HG02588 (cell line): ENCODE measurements at regions not wholly inside any gene's neighbourhood (a gene's known extent, or its start where the extent isn't known, plus 50 kb on each side); places are given as distances from the start of the nearest gene placed in this dataset.

Experiments used
- ATAC-seq: cut with Tn5 transposase; IDR thresholded peaks from one replicate; pipeline ENCODE4 v1.9.1; 2021; ENCODE audit warnings: mild to moderate bottlenecking, moderate library complexity; ENCODE audit not compliant: unreplicated experiment

DNA sequence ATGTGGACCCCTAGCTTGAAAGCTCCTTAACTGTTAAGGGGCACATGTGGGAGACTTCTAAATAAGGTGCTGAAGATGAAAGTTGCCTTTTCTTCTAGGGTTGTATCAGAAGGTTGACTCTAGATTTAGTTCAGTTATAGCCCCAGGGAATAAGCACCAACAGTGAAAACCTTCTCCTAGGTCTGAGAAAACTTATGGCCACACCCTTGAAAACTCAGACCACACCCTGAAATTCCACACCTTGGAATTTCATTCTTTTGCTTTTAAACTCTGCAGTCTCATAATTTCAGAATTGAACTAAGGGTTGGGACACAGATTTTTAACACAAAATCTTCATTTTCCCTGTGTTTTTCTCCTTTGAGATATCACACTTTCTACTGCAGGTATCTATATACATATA lies 355.8 kb upstream of the IL12A start:
- no peak for ATAC-seq

DNA sequence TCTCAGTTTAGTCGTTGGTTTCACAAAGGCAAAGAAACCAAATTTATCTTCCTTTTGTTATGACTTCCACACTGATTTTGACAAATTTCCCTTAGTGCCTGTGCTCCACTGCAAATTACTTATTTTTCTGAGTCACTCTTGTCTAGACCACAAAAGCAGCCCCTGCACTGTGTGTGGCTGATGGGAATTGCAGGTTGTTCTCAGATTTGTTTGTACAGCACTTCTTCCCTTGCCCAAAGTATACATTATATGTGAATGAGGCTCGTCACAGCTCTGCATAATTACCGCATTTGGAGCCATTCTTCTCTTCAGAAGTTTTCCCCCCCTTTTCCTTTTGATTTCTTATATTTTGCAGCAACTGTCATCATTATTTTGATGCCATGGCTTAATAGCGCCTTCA lies 354.2 kb upstream of the IL12A start:
- no peak for ATAC-seq

DNA sequence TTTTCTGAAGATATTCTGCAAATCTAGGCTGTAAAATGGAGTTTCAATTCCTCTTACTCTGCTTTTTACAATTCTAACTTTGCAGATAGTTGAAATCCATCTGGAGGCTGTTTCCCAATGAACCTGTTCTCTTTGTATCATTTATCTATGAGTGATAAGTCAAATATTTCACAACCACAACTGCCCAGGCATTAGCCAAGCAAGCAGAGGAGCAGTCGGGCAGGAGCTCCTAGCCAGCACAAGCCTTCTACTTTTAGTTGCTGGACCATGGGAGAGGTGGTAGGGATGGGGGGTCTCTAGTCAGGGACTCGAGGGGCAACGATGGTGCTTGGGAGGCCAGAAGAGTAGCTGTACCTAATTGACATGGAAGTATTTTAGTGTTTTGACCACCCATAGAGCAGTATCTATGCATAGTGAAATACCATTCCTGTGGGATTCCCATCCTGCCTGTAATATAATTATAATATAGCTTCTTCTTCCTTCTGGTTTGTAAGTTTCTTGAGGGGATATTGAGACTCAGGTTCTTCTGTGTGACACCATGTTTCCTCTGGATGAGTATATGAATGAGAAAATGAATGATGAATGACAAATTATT lies 353.5 kb upstream of the IL12A start:
- ATAC-seq, result no peak

DNA sequence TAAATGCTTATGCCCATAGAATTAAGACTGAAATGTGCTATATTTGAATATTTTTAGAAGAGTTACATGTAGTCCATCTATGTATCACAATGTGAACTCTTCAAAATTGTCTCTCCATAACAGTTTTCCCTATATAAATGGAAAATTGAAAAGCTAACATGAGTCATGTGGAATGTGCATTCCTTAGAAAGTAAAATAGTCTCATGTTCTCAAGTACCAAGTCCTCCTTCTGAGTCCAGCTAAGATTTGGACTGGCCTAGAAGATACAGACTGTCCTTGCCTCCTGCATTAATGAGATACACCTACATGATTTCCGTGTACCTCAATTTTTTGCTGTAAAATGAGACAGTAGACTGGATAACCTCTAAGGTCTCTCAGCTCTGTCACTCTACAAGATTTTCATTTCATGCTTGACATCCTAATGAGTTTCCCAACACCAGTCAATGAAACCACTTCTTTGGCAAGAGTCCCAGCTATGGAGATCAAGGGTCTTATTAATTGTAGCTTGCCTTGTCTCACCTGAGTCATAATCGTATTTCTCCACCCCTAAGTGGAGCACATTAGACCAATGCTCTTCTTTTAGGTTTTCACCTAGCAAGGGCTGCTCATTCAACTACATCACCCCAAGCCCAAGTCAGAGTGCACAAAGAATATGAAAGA lies 350.6 kb upstream of the IL12A start:
- no peak for ATAC-seq

DNA sequence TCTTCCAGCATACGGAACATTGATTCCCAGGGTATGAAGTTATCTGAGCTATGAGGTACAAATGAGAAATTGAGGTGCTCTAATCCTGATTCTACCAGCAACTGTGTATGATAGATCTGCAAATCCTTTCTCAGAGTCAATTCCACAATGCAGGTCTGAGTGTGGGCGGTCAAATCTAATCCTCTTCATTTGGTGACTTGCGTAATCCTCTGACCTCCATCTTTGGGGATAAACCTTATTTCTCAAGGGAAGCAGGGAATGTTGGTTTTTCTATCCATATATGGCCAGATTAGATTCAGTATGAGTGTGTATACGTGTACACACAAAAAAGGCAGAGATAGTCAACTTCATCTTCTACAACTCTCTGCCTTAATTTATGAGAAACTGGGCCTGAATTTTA lies 348.4 kb upstream of the IL12A start:
- no peak for ATAC-seq

DNA sequence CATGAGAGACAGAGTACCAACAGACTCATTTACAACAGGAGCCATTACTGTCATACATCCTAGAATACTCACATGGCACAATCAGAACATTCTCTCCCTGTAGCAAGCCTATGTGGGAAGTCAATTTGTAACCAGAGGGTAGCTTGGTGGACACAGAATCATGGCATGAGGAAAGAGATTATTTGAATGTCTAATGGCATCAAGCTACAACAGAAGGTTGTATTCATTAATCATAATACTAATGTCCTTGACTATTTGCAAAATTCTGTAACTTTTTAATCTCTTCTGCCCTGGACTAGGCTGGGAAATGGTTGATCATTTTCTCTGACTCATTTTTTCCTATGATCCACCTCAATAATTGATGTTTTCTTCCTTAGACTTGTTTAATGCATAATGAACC lies 345.2 kb upstream of the IL12A start:
- no peak for ATAC-seq

DNA sequence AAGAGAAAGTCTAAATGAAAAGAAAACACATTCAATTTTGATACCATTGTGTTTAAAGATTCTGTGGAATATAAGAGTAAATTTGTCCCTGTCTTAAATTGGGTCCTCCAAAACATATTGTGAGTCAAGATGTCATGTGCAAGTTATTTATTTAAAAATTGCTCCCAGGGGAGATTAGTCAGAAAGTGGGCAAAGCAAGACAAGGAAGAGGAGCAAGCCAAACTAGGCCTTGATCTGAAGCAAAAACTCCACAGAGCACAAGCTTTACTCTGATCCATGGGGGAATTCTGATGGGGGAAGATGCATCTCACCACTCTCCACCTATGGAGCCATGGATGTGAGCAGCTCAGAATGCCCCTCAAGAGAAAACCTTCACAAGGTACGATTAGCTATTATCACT lies 342.8 kb upstream of the IL12A start:
- ATAC-seq, result no peak

DNA sequence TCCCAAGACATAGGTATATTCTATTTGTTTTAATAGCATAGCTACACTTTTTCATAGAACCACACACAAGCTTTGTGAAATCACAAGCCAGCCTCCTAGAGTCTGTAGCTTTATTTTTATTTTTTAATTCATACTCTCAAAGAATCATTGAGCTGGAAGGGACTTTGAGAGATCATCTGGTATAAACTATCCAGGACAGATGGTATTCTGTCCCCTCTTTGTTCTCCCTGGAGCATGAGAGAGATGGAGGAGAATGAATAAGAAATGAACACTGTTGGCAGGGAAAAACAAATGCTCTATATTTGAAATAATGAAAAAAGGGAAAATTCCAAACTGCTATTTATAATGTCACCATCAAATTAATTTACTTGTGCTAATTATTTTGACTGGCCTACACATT lies 338.7 kb upstream of the IL12A start:
- no peak for ATAC-seq

DNA sequence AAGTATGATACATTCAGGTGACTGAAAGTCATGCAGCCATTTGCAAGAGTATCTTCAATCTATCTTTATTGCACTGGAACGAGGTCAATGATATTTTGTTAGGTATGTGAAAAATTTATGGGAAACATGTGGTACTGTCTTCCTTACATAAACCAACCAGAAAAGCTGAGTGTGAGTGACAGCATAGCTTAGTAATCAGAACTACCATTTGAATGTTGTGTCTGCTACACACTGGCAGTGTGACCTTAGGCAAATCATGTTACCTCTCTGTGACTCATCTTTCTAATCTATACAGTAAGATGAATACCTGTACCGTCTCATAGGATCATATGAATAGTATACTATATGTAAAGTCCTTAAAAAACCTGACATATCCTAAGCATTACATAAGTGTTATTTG lies 337.9 kb upstream of the IL12A start:
- no peak for ATAC-seq

DNA sequence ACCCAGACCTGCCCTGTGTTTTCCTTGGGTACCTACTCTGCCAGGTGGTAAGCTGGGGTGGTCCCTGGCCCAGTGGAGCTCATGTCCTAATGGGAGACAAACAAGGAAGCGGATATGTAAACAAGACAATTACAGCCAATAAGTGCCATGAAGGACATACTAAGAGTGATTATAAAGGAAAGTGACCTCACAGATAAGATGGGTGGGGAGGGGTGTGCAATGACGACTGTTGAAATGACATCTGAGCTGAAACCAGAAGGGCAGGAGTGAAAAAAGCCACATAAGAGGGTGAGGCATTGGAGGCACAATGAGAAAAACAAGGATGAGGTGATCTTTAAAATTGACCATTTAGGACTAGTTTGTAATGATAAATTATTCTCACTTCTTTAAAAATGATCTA lies 336.2 kb upstream of the IL12A start:
- no peak for ATAC-seq

DNA sequence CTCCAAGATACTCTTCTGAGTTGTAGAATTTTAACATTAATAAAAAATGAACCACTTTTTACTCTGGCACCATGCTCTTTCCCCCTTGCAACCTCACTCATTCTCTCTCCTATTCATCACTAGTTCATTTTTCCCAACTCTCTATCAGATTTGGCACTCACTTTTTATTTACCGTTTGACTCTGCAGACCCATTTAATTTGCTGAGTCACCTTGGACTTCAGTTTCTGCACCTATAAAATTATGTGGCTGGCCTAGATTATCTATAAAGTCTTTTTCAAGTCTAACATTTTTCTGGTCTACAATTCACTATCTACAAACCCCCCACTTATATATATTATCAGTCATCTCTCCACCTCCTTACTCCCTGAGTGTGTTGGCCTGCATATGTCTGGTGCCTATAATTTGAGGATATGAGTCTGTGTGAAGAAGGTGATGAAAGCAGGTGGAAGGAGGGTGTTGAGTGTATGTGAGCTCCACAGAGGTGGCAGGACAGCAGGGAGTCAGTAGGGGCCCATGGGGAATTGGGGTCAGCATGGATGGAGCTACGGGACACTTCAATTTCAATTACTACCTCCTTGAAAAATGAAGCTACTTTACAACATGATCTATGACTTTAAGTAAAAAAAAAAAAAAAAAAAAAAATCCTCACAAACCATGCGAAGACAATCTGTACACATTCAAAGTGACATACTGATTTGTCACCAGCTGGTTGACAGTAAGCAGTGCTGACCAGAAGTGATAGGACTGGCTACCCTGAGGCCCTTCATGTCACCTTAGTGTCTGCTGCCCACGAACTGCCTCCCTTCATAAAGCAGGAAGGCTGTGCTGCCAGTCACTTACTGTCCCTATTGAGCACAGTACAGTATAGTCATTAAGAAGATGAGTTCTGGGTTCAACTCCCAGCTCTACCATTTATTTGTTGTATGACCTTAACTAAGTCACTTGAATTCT lies 334.2 kb upstream of the IL12A start:
- ATAC-seq, result no peak

DNA sequence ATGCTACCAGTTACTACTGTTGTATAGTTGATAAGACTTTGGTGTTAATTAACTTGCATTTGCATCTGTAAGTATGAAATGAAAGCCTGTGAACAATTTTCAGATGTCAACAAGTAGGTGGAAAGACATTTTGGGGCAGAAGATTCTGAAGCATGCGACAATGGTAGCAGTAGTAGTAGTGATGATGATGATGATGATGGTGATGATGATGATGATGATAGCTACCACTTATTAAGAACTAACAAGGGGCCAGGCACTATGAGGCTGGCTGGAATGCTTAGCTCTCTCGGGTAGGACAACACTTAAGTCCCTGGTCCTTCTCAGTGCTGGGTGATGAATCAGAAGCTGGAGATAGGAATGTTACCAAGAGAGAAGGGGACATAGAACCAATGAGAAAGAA lies 333.4 kb upstream of the IL12A start:
- ATAC-seq, result no peak

DNA sequence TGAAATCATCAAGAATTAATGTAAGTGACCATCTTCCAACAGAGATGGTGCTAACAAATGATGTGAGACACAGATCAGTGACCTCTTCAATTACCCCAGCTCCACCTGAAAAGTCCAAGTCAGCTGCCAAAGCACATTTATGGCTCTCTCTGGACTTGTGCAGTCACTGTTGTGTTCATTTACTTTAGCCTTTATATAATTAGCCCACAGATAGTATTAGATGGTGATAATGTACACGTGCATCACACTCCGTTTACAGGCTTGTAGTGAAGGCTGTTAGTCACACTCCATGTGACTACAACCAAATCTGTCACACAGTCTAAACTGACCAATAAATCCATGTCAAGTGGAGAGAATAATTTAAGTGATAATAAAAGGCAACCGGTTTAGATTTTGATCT lies 331.5 kb upstream of the IL12A start:
- ATAC-seq, result no peak

DNA sequence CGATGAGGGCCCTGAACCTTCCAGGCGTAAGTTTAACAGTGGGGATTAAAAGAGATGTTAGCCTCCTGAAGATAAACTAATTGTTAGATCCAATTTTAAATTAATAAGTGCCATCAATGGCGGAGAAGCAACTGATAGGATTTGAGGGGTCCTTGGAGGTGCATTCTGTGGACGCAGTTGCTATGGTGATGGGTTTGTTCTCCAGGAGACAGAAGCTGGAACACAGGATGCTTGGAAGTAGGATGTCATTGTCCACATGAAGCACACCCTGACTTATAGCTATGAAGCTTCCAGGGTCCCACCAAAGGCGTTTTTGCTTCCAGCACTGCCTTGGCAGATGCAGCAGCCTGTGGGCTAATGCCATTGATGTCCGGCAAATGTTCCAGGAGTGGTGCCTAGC lies 331.0 kb upstream of the IL12A start:
- no peak for ATAC-seq

DNA sequence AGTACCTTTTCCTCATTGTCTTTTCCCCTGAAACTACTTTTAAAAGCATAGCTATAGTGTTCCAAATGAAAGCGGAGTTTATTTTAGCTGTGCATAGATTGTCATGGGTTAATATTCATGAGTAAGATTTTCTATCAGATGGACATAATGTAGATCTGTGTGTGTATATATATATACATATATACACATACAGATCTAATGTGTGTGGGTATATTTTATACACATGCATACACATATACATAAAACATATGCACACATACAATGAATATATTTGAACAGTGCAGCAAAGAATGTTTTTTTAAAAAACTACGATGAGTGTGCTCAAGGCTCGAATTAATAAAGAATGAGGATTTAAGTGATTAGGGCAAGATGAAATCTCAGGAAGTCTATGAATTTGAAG lies 328.3 kb upstream of the IL12A start:
- ATAC-seq, result no peak

DNA sequence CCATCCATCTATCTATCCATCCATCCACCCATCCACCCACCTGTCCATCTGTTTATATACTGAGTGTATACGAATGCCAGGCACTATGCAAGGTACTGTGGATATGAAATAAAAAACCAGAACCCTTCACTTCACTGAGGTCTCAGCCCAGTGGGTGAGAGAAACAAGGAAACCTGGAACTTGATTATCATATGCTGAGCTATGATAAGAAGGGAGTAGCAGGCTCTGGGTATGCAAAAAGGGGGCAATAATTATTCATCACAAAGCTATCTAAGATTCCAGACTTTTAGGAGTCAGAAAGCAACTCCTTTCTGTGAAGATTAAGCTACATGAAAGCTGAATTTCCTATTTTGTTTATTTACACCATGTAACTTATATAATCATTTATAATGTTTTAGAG lies 327.7 kb upstream of the IL12A start:
- no peak for ATAC-seq

DNA sequence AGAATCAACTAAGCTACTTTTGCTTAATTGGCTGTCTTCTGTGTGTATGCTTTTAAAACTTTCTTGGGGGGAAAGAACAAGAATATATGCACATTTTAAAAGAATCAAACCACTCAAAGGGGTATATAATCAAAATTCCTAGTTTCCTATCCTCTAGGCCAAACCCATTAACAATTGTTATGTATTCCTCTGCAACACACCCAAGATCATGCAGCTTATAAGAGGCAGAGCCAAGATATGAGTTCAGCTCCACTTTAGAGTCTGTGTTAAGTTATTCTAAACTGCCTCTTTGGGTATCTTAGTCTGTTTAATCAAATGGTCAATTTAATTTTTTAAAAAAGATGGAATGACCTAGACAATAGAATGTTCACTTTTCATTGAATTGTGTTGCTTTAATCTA lies 326.1 kb upstream of the IL12A start:
- no peak for ATAC-seq

DNA sequence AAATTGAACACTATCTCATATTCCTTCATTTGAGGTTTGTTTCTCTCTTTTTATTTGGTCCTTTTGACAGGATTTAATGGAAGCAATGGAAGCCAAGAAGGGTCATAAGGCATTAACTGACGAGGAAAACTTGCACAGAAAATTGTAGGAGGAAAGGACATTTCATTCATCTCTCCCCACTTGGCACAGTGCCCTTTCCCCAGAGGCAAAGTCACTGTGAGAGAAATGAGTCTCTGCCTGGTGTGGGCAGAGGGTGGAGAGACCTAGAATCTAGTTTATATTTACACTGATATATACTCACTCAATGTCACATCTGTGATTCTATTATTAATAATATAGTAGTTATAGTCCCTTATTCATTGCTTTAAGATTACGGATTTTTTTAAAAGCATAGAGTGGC lies 324.6 kb upstream of the IL12A start:
- ATAC-seq, result no peak

DNA sequence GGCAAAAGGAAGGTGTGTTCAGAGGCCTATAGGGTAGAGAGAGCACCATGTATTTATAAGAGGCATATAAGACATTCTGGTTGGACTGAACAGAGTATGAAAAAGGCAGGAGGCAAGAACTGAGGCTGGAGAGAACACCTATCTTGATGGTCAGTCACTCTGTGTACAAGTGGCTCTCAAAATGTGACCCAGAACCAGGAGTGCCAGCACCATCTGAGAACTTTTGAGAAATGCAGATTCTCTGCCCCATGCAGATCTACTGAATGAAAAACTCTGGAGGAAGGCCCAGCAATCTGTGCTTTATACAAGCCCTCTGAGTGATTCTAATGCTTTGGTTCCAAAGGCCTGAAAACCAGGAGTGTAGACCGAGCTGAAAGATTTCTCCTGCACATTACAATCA lies 324.0 kb upstream of the IL12A start:
- no peak for ATAC-seq

DNA sequence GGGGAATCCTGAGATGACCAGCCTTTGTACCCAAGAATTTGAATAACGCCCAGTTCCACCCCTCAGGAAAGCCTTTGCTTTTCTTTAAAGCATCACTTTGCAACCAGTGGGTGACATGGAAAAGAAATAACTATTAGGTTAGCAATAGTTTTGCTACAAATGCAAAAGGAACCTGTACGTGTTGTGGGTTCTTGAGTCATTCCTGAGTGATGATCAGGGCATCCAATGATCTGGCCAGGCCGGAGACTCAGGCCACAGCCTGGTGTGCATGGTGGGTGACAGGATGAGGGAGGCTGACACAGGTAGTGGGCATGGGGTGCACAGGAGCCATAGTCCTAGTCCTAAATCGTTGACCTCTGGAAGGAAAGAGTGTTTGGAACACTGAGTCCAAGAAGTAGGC lies 321.4 kb upstream of the IL12A start:
- no peak for ATAC-seq

DNA sequence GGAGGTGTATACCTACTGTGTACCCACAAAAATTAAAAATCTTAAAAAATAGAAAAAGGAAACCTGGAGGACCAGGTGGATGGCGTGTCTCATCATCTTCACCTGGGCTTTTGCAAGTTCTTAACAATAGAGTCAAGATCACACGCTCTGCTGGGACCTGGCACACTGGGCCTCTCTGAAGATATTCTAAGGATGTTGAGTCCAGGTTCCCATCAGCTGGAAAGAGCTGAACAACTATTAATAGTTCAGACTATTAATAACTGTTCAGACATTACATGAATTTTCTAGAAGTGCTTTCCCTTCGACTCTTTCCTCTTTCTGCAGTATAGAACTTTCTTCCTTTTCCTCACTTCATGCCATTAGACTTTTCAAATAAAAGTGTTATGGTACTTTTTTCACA lies 320.2 kb upstream of the IL12A start:
- ATAC-seq, result no peak

DNA sequence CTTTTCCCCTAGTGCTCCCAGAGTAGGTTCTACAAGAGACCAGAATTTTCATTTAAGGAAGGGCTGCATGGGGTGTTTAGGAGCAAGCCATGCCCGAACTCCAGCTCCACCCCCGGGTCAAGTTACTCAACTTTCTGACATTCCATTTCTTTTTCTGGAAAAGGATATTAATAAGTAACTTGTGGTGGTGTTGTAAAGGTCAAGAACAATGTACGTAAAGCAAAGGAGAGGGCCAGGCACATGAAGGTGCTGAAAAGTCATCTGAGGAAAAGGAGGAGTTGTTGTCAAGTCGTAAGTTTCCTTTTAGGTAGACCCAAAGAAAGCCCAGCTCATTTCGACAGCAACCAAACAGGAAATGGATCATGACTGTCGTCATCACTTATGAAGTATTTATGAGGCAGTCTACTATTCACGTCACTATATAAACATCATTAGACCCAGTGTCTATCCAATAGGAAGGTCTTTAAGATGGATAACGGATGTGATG lies 319.6 kb upstream of the IL12A start:
- no peak for ATAC-seq
